NT2/D1 (cell line): ENCODE measurements at regions not wholly inside any gene's neighbourhood (a gene's known extent, or its start where the extent isn't known, plus 50 kb on each side); places are given as distances from the start of the nearest gene placed in this dataset.

Experiments
- YY1 ChIP-seq: IDR thresholded peaks from 2 replicates; pipeline ENCODE4 v1.6.1; 2011; ENCODE audit not compliant: insufficient read length, insufficient read depth
- ZNF274 ChIP-seq: IDR thresholded peaks from 2 replicates; pipeline ENCODE4 v1.6.1; 2011; ENCODE audit warnings: mild to moderate bottlenecking, low read depth, low read length

DNA sequence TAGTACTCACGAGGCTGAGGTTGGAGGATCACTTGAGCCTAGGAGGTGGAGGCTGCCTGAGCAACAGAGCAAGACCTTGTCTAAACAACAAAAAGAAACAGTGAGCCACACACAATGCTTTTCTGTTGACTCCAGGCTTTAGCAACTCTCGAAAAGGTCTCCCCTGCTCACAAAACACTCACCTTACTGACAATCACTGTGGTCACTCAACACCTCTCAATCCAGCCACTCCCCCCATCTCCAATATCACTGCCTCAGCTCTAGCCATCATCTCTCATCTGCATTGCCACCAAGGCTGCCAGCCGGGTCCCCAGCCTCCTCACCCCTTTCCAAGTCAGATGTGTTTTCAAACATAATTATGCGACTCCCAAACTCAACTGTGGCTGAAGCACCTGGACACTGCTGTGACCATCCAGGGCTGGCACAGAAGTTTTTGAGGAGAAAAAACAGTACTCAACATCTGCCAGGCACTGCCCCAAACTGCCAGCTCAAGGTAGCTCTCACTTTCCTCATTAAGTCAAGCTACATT is 218.0 kb upstream of the ARID1B start:
- TF ChIP-seq YY1 (no peak), ZNF274 (no peak)
